IMR-90 (cell line): ENCODE measurements at regions not wholly inside any gene's neighbourhood (a gene's known extent, or its start where the extent isn't known, plus 50 kb on each side); places are given as distances from the start of the nearest gene placed in this dataset.

Source experiments
- ATAC-seq: fragments of 200-7000 bp; cut with Tn5 transposase; 2 replicates; pipeline ENCODE4 v1.9.1; 2020; ENCODE audit warnings: low read depth, mild to moderate bottlenecking, moderate library complexity
- BruUV-seq: library from RNA; stranded (reverse); fragments of 400-500 nt; replicated peaks from 2 replicates; lab custom pipeline; 2021; lab: Mats Ljungman, UMichigan
- CTCF ChIA-PET: fragments of 300-600 bp; formaldehyde crosslinking; extraction: SDS; loops from one replicate; lab custom pipeline; 2021; ENCODE audit warnings: antibody characterized with exemption; lab: Yijun Ruan, JAX
- POLR2A ChIA-PET: fragments of 300-600 bp; sonication (Branson Sonifier 250); formaldehyde crosslinking; loops from one replicate; lab custom pipeline; 2022; ENCODE audit warnings: antibody characterized with exemption; ENCODE audit not compliant: unreplicated experiment; lab: Charles Lee
- DNase-seq: peaks from one replicate; pipeline ENCODE4 v3.0.0; 2013
- H2AFZ ChIP-seq: replicated peaks from 2 replicates; pipeline ENCODE3; 2013; ENCODE audit warnings: low read length, mild to moderate bottlenecking; ENCODE audit not compliant: poor library complexity
- H2AK5ac ChIP-seq: 2 replicates; pipeline ENCODE4 v1.6.1; 2013; ENCODE audit warnings: low read depth, low read length, inconsistent platforms
- H2AK9ac ChIP-seq: replicated peaks from 2 replicates; pipeline ENCODE3; 2013; ENCODE audit warnings: mild to moderate bottlenecking, low read depth, low read length, moderate library complexity; ENCODE audit not compliant: poor library complexity
- H2BK120ac ChIP-seq: 2 replicates; pipeline ENCODE4 v1.6.1; 2013; ENCODE audit warnings: low read depth, low read length, inconsistent platforms
- H2BK15ac ChIP-seq: 3 replicates; pipeline ENCODE4 v1.6.1; 2013; ENCODE audit warnings: low read depth, low read length, inconsistent platforms
- H2BK20ac ChIP-seq: 2 replicates; pipeline ENCODE4 v1.6.1; 2013; ENCODE audit warnings: low read depth, mild to moderate bottlenecking, inconsistent platforms, low read length, moderate library complexity
- H2BK5ac ChIP-seq: 2 replicates; pipeline ENCODE4 v1.6.1; 2013; ENCODE audit warnings: mild to moderate bottlenecking, low read depth, low read length, inconsistent platforms; ENCODE audit not compliant: poor library complexity, severe bottlenecking
- H3K14ac ChIP-seq: replicated peaks from 2 replicates; pipeline ENCODE4 v1.6.1; 2013; ENCODE audit warnings: low read depth, low read length, inconsistent platforms
- H3K18ac ChIP-seq: 2 replicates; pipeline ENCODE4 v1.6.1; 2013; ENCODE audit warnings: low read depth, low read length, control low read depth
- H3K23ac ChIP-seq: 2 replicates; pipeline ENCODE4 v1.6.1; 2013; ENCODE audit warnings: low read depth, low read length, inconsistent platforms
- H3K27ac ChIP-seq: 2 replicates; pipeline ENCODE4 v1.5.1; 2013; ENCODE audit warnings: mild to moderate bottlenecking, control low read depth, low read length; ENCODE audit not compliant: insufficient read depth
- H3K27me3 ChIP-seq: 2 replicates; pipeline ENCODE4 v1.6.1; 2013; ENCODE audit warnings: low read length; ENCODE audit not compliant: control insufficient read depth, insufficient read depth
- H3K36me3 ChIP-seq: 2 replicates; pipeline ENCODE4 v1.6.1; 2013; ENCODE audit warnings: low read length, mixed read lengths; ENCODE audit not compliant: control insufficient read depth, insufficient read depth
- H3K4ac ChIP-seq: 2 replicates; pipeline ENCODE4 v1.6.1; 2013; ENCODE audit warnings: low read depth, low read length, inconsistent platforms
- H3K4me1 ChIP-seq: 2 replicates; pipeline ENCODE4 v1.6.1; 2013; ENCODE audit warnings: low read length, mixed read lengths; ENCODE audit not compliant: control insufficient read depth, insufficient read depth
- H3K4me2 ChIP-seq: 2 replicates; pipeline ENCODE4 v1.6.1; 2013; ENCODE audit warnings: low read depth, mild to moderate bottlenecking, control low read depth, low read length, moderate library complexity
- H3K4me3 ChIP-seq: 2 replicates; pipeline ENCODE4 v1.5.1; 2013; ENCODE audit warnings: low read depth, mild to moderate bottlenecking, control low read depth, low read length, moderate library complexity; ENCODE audit not compliant: insufficient read depth
- H3K56ac ChIP-seq: 2 replicates; pipeline ENCODE4 v1.6.1; 2013; ENCODE audit warnings: low read length, inconsistent platforms; ENCODE audit not compliant: insufficient read depth; ENCODE audit errors: extremely low read depth
- H3K79me1 ChIP-seq, 2 experiments: 2 replicates each; pipeline ENCODE4 v1.6.1; 2013; ENCODE audit warnings: low read length in 2 of 2, inconsistent platforms in 1 of 2, low read depth in 1 of 2
- H3K9ac ChIP-seq: 2 replicates; pipeline ENCODE4 v1.6.1; 2013; ENCODE audit warnings: low read depth, low read length, control low read depth
- H3K9me1 ChIP-seq: 2 replicates; pipeline ENCODE4 v1.6.1; 2013; ENCODE audit warnings: low read length, inconsistent platforms; ENCODE audit not compliant: insufficient read depth
- H3K9me3 ChIP-seq: 2 replicates; pipeline ENCODE4 v1.6.1; 2013; ENCODE audit warnings: low read length; ENCODE audit not compliant: control insufficient read depth, insufficient read depth
- H4K20me1 ChIP-seq: 2 replicates; pipeline ENCODE4 v1.6.1; 2013; ENCODE audit warnings: low read length, inconsistent platforms; ENCODE audit not compliant: insufficient read depth
- H4K5ac ChIP-seq: 2 replicates; pipeline ENCODE4 v1.6.1; 2013; ENCODE audit warnings: mild to moderate bottlenecking, low read depth, low read length, control low read depth
- H4K8ac ChIP-seq, 2 experiments: 2 replicates each; pipeline ENCODE4 v1.6.1; 2013; ENCODE audit warnings: low read depth in 2 of 2, low read length in 2 of 2, control low read depth in 1 of 2, inconsistent platforms in 1 of 2
- H4K91ac ChIP-seq: 2 replicates; pipeline ENCODE4 v1.6.1; 2013; ENCODE audit warnings: low read depth, low read length, inconsistent platforms; ENCODE audit not compliant: insufficient read depth
- BHLHE40 ChIP-seq: fragments of 150-350 bp; IDR thresholded peaks from 2 replicates; pipeline ENCODE4 v1.6.1; 2016; ENCODE audit warnings: mild to moderate bottlenecking, low read depth, low read length
- CEBPB ChIP-seq: IDR thresholded peaks from 2 replicates; pipeline ENCODE4 v1.6.1; 2012; ENCODE audit warnings: low read depth, low read length, improper control_type of control experiment
- CHD1 ChIP-seq: IDR thresholded peaks from 2 replicates; pipeline ENCODE4 v1.6.1; 2012; ENCODE audit warnings: low read depth, low read length, improper control_type of control experiment
- FOS ChIP-seq: fragments of 150-350 bp; IDR thresholded peaks from 2 replicates; pipeline ENCODE4 v1.6.1; 2016; ENCODE audit warnings: low read depth, low read length
- MXI1 ChIP-seq: IDR thresholded peaks from 2 replicates; pipeline ENCODE4 v1.6.1; 2012; ENCODE audit warnings: low read depth, mild to moderate bottlenecking, low read length, moderate library complexity, borderline replicate concordance
- POLR2A ChIP-seq: IDR thresholded peaks from 2 replicates; pipeline ENCODE4 v1.6.1; 2012; ENCODE audit warnings: mild to moderate bottlenecking, low read depth, low read length
- RFX5 ChIP-seq: IDR thresholded peaks from 2 replicates; pipeline ENCODE4 v1.8.0; 2012; ENCODE audit warnings: low read depth, mild to moderate bottlenecking, low read length, moderate library complexity
- WGBS, 2 experiments: methylation state at CpG; one replicate each; pipeline versions ENCODE4 v1.1.5 to v1.1.7; 2013; ENCODE audit warnings: missing lambda C conversion rate in 2 of 2; ENCODE audit not compliant: insufficient read length in 1 of 2; ENCODE audit errors: extremely low coverage in 2 of 2; 5-methylcytosine and 5-hydroxymethylcytosine counted together
- dilution Hi-C: fragments of 300-500 bp; cut with HindIII; formaldehyde crosslinking; loops from one replicate; pipeline ENCODE4 v1.14.3; 2018; ENCODE audit warnings: low sequenced_read_pairs; ENCODE audit not compliant: unreplicated experiment
- in situ Hi-C: fragments of 300-500 bp; cut with MboI; formaldehyde crosslinking; loops from 3 replicates; pipeline ENCODE4 v1.14.3; 2019; ENCODE audit warnings: low sequenced_read_pairs, inconsistent platforms, mixed read lengths
- intact Hi-C: fragments of 100-400 bp; cut with micrococcal nuclease; formaldehyde crosslinking; loops from 2 replicates; pipeline ENCODE4 v1.10.0; 2022
- TF ChIP-seq, protein P1 (sequence below): conservative IDR thresholded peaks from 2 replicates; pipeline ENCODE4 v1.5.1; 2012; ENCODE audit warnings: mild to moderate bottlenecking, low read depth, low read length, improper control_type of control experiment
- TF ChIP-seq, protein P2 (sequence below): fragments of 150-350 bp; IDR thresholded peaks from 2 replicates; pipeline ENCODE4 v1.6.1; 2017; ENCODE audit warnings: mild to moderate bottlenecking, antibody characterized with exemption, low read length, low read depth
- TF ChIP-seq, protein P3 (sequence below): fragments of 150-350 bp; IDR thresholded peaks from 2 replicates; pipeline ENCODE4 v1.6.1; 2016; ENCODE audit warnings: low read depth, mild to moderate bottlenecking, low read length, moderate library complexity, borderline replicate concordance

DNA sequence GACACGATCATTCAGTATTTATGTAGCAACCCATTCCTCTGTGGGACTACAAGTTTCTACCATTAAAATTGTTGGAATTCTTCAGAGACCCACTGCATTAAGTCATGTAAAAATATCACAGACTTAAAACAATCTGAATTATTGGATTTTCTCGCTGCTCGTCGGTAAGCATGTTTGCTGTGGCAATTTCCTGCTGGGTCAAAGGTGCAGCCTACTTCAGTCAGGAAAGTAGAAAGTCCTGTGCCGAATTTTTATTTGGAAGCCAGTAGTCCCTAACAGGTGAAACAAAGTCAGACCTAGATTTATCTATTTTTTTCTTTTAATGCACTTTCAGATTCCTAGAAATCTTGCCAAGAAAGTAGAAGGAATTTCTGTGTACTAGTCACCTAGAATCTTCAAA lies 110.4 kb upstream of the MYL2 start:
- H3K4me2 ChIP-seq = no peak overlapping the region
- CTCF ChIA-PET = no interaction called here

More for the DNA sequence above, 110.4 kb upstream of the MYL2 start:
- Histone ChIP-seq H4K91ac (no peak overlapping the region), H3K9me3 (no peaks in the 10 kb centered on the region), H4K5ac (no peak overlapping the region), H3K27ac (no peak overlapping the region), H3K27me3 (peaks cover 34% of the 10 kb centered on the region), H3K36me3 (no peaks in the 10 kb centered on the region), H3K23ac (no peak overlapping the region), H3K4me1 (no peaks in the 10 kb centered on the region), H3K79me1 (no peaks in the 10 kb centered on the region), H2BK120ac (no peak overlapping the region), H3K56ac (no peak overlapping the region), H2BK15ac (no peak overlapping the region), H3K18ac (no peak overlapping the region), H2AK9ac (no peak overlapping the region), H3K9ac (no peak overlapping the region), H2AK5ac (no peak overlapping the region), H4K20me1 (no peaks in the 10 kb centered on the region), H3K14ac (no peak overlapping the region), H3K9me1 (no peaks in the 10 kb centered on the region), H3K4ac (no peak overlapping the region), H3K4me3 (no peak overlapping the region), H2AFZ (no peak overlapping the region), H2BK20ac (no peak overlapping the region), H2BK5ac (no peak overlapping the region), H4K8ac (no peak overlapping the region)
- TF ChIP-seq, protein P1, sequence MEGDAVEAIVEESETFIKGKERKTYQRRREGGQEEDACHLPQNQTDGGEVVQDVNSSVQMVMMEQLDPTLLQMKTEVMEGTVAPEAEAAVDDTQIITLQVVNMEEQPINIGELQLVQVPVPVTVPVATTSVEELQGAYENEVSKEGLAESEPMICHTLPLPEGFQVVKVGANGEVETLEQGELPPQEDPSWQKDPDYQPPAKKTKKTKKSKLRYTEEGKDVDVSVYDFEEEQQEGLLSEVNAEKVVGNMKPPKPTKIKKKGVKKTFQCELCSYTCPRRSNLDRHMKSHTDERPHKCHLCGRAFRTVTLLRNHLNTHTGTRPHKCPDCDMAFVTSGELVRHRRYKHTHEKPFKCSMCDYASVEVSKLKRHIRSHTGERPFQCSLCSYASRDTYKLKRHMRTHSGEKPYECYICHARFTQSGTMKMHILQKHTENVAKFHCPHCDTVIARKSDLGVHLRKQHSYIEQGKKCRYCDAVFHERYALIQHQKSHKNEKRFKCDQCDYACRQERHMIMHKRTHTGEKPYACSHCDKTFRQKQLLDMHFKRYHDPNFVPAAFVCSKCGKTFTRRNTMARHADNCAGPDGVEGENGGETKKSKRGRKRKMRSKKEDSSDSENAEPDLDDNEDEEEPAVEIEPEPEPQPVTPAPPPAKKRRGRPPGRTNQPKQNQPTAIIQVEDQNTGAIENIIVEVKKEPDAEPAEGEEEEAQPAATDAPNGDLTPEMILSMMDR = no peak
- TF ChIP-seq FOS (no peak), MXI1 (no peak), CHD1 (no peak), BHLHE40 (no peak), RFX5 (no peak), POLR2A (no peak), CEBPB (no peak)
- TF ChIP-seq, protein P2, sequence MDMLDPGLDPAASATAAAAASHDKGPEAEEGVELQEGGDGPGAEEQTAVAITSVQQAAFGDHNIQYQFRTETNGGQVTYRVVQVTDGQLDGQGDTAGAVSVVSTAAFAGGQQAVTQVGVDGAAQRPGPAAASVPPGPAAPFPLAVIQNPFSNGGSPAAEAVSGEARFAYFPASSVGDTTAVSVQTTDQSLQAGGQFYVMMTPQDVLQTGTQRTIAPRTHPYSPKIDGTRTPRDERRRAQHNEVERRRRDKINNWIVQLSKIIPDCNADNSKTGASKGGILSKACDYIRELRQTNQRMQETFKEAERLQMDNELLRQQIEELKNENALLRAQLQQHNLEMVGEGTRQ = no peak
- TF ChIP-seq, protein P3, sequence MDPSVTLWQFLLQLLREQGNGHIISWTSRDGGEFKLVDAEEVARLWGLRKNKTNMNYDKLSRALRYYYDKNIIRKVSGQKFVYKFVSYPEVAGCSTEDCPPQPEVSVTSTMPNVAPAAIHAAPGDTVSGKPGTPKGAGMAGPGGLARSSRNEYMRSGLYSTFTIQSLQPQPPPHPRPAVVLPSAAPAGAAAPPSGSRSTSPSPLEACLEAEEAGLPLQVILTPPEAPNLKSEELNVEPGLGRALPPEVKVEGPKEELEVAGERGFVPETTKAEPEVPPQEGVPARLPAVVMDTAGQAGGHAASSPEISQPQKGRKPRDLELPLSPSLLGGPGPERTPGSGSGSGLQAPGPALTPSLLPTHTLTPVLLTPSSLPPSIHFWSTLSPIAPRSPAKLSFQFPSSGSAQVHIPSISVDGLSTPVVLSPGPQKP = no peak
- intact Hi-C loops = no loop called here
- ATAC-seq (no peak), DNase-seq (no peak)
- dilution Hi-C loops = no loop called here
- no TSS peak for BruUV-seq
- in situ Hi-C loops = no loop called here
- 45% methylated on average over 2 of the region's 5 CpGs; no CpG with 5 or more reads in 1 of the 2 experiments for WGBS, 2 experiments
- POLR2A ChIA-PET = no interaction called here
